Sigmoid colon (tissue), 6 donors: ENCODE measurements at regions not wholly inside any gene's neighbourhood (a gene's known extent, or its start where the extent isn't known, plus 50 kb on each side); places are given as distances from the start of the nearest gene placed in this dataset.

Experiments
- DNase-seq: peaks from one replicate; pipeline ENCODE4 v3.0.0-alpha.2; 2019
- H3K27ac ChIP-seq, 4 donors: fragments of 200-600 bp; sonication (generic); one replicate each; pipeline ENCODE4 v1.5.1; 2016 to 2019; ENCODE audit warnings: mild to moderate bottlenecking in 1 of 4
- H3K27me3 ChIP-seq, 3 donors: fragments of 200-600 bp; sonication (generic); one replicate each; pipeline ENCODE4 v1.5.1; 2019; ENCODE audit warnings: mild to moderate bottlenecking in 1 of 3
- H3K36me3 ChIP-seq, 4 donors: fragments of 200-600 bp; sonication (generic); one replicate each; pipeline ENCODE4 v1.5.1; 2016 to 2019
- H3K4me1 ChIP-seq, 4 donors: fragments of 200-600 bp; sonication (generic); one replicate each; pipeline ENCODE4 v1.5.1; 2017 to 2019
- H3K4me3 ChIP-seq, 4 donors: fragments of 200-600 bp; sonication (generic); one replicate each; pipeline ENCODE4 v1.5.1; 2017 to 2019; ENCODE audit warnings: mild to moderate bottlenecking in 2 of 4, moderate library complexity in 1 of 4
- H3K9me3 ChIP-seq, 4 donors: fragments of 200-600 bp in 3 of 4; sonication (generic) in 3 of 4; one replicate each; pipeline versions ENCODE4 v1.5.1 to v1.6.1; 2013 to 2019
- CTCF ChIP-seq, 4 experiments: fragments of 450-650 bp in 3 of 4; fragments of 200-600 bp in 1 of 4; IDR thresholded peaks; one replicate each; pipeline ENCODE4 v1.5.1; 2016 to 2019; ENCODE audit warnings: antibody characterized with exemption in 4 of 4, mild to moderate bottlenecking in 3 of 4, moderate library complexity in 2 of 4
- EP300 ChIP-seq, 4 donors: sonication (generic); formaldehyde crosslinking; IDR thresholded peaks; one replicate each; pipeline ENCODE4 v1.6.1; 2017; ENCODE audit warnings: antibody characterized with exemption in 4 of 4
- POLR2A ChIP-seq, 2 donors: fragments of 450-650 bp; IDR thresholded peaks; one replicate each; pipeline ENCODE4 v1.6.1; 2016; ENCODE audit warnings: antibody characterized with exemption in 2 of 2, mild to moderate bottlenecking in 2 of 2, moderate library complexity in 2 of 2
- POLR2AphosphoS5 ChIP-seq, 4 donors: sonication (generic); formaldehyde crosslinking; IDR thresholded peaks; one replicate each; pipeline ENCODE4 v1.6.1; 2017; ENCODE audit warnings: antibody characterized with exemption in 4 of 4
- WGBS, 2 donors: extraction: QIAGEN DNeasy Blood & Tissue Kit; methylation state at CpG; one replicate each; pipeline ENCODE4 v1.1.7; 2013; 5-methylcytosine and 5-hydroxymethylcytosine counted together
- intact Hi-C: fragments of 100-400 bp; cut with DNase I; formaldehyde crosslinking; loops from one replicate; pipeline ENCODE4 v1.15.1; 2023
- donor health status: healthy with polysubstance abuse.
- donor health status: healthy.

- peak; percentile 84 for DNase-seq
- no peaks in the 10 kb centered on the region for H3K36me3 ChIP-seq
- TF ChIP-seq POLR2AphosphoS5 (IDR thresholded peaks at IDR 0.05) (no peak), EP300 (IDR thresholded peaks at IDR 0.05) (no peak), POLR2A (IDR thresholded peaks at IDR 0.05) (no peak), CTCF (IDR thresholded peaks at IDR 0.05) (peak; percentile 38 to 59 (median 56))
- intact Hi-C loops = loop anchor here (1.0 to 10.0 kb wide), 3 partner anchors 37 to 419 kb away; partner anchors contain the start of gene PFN2
- H3K27me3 ChIP-seq = no peaks in the 10 kb centered on the region
- no peaks in the 10 kb centered on the region for H3K9me3 ChIP-seq
- 5 to 8% methylated on average over 22 of the region's 22 CpGs for WGBS, 2 donors
- peak overlapping the region in 2 of 4 donors; percentile 2 to 58 for H3K27ac ChIP-seq
- peak overlapping the region; percentile 7 to 39 (median 25) for H3K4me3 ChIP-seq
- H3K4me1 ChIP-seq = peaks cover 0 to 20% (median 10%) of the 10 kb centered on the region in 4 donors
Observed at GRCh38 chr3:150183678-150184425, 213.2 kb upstream of the PFN2 start.

GRCh38 chr3:150180334-150180733, 209.6 kb upstream of the PFN2 start:
- Histone ChIP-seq H3K36me3 (no peaks in the 10 kb centered on the region), H3K27me3 (no peaks in the 10 kb centered on the region), H3K9me3 (no peaks in the 10 kb centered on the region), H3K27ac (no peak overlapping the region), H3K4me1 (peaks cover 0 to 20% (median 10%) of the 10 kb centered on the region in 4 donors), H3K4me3 (no peak overlapping the region)
- intact Hi-C loops = loop anchor here (5.0 to 10.0 kb wide), 2 partner anchors 33 to 416 kb away; no protein-coding TSS in a partner anchor
- TF ChIP-seq POLR2A (IDR thresholded peaks at IDR 0.05) = no peak
- no peak for TF ChIP-seq POLR2AphosphoS5 (IDR thresholded peaks at IDR 0.05)
- TF ChIP-seq EP300 (IDR thresholded peaks at IDR 0.05) = no peak
- no peak for TF ChIP-seq CTCF (IDR thresholded peaks at IDR 0.05)
- DNase-seq = no peak
- 14 to 68% methylated on average over 1 of the region's 1 CpG for WGBS, 2 donors

GRCh38 chr3:150179330-150179729, 208.6 kb upstream of the PFN2 start:
- Histone ChIP-seq H3K27ac (no peak overlapping the region), H3K9me3 (no peaks in the 10 kb centered on the region), H3K4me3 (no peak overlapping the region), H3K27me3 (no peaks in the 10 kb centered on the region), H3K36me3 (no peaks in the 10 kb centered on the region), H3K4me1 (peaks cover 0 to 17% (median 8%) of the 10 kb centered on the region in 4 donors)
- DNase-seq = no peak
- intact Hi-C loops = loop anchor here (10.0 kb wide), 1 partner anchor 95 kb away; no protein-coding TSS in a partner anchor
- TF ChIP-seq POLR2AphosphoS5 (IDR thresholded peaks at IDR 0.05) (no peak), EP300 (IDR thresholded peaks at IDR 0.05) (no peak), POLR2A (IDR thresholded peaks at IDR 0.05) (no peak), CTCF (IDR thresholded peaks at IDR 0.05) (no peak)
- WGBS, 2 donors = 87 to 88% methylated on average over 1 of the region's 1 CpG

- Histone ChIP-seq H3K4me3 (no peak overlapping the region), H3K27me3 (no peaks in the 10 kb centered on the region), H3K4me1 (peaks cover 0 to 10% (median 5%) of the 10 kb centered on the region in 4 donors), H3K36me3 (no peaks in the 10 kb centered on the region), H3K9me3 (no peaks in the 10 kb centered on the region), H3K27ac (no peak overlapping the region)
- 83 to 93% methylated on average over 4 of the region's 4 CpGs for WGBS, 2 donors
- no peak for DNase-seq
- intact Hi-C loops = loop anchor here (10.0 kb wide), 1 partner anchor 93 kb away; no protein-coding TSS in a partner anchor
- no peak for TF ChIP-seq POLR2AphosphoS5 (IDR thresholded peaks at IDR 0.05)
- TF ChIP-seq EP300 (IDR thresholded peaks at IDR 0.05) = no peak
- no peak for TF ChIP-seq CTCF (IDR thresholded peaks at IDR 0.05)
- no peak for TF ChIP-seq POLR2A (IDR thresholded peaks at IDR 0.05)
Observed at GRCh38 chr3:150177673-150178381, 207.1 kb upstream of the PFN2 start.
